GM21360 (cell line): ENCODE measurements at regions not wholly inside any gene's neighbourhood (a gene's known extent, or its start where the extent isn't known, plus 50 kb on each side); places are given as distances from the start of the nearest gene placed in this dataset.
"Not testable (repeated sequence)": the region's sequence is repeated elsewhere in the genome, so short reads cannot be mapped to it uniquely, and the experiment has no call there.

Experiments
- ATAC-seq: cut with Tn5 transposase; IDR thresholded peaks from one replicate; pipeline ENCODE4 v1.9.1; 2021; ENCODE audit warnings: mild to moderate bottlenecking, moderate library complexity; ENCODE audit not compliant: unreplicated experiment

DNA sequence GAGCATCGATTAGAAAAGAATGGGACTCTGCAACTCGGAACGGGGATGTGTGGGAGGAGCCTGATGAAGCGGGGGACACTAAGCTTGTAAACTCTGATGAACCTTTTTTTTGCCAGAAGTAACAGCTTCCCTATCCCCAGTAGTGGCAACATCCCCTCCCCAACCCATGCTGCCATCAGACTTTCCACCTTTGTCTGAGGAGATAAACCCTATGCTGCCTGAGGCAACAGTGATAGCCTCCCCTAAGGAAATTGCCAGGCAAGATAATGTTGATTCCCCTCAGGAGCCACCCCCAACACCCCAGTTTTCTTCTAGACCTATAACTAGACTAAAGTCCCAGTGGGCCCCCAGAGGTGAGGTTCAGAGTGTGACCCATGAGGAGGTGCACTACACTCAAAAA is 173.7 kb downstream of the AKR1D1 start:
- no peak for ATAC-seq

DNA sequence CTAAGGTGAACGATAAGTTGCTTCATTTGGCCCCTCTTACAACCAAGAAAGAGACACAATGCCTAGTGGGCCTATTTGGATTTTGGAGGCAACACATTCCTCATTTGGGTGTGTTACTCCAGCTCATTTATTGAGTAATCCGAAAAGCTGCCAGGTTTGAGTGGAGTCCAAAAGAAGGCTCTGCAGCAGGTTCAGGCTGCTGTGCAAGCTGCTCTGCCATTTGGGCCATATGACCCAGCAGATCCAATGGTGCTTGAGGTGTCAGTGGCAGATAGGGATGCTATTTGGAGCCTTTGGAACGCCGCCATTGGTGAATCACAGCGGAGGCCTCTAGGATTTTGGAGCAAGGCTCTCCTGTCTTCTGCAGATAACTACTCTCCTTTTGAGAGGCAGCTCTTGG is 176.4 kb downstream of the AKR1D1 start:
- ATAC-seq = not testable (repeated sequence)

DNA sequence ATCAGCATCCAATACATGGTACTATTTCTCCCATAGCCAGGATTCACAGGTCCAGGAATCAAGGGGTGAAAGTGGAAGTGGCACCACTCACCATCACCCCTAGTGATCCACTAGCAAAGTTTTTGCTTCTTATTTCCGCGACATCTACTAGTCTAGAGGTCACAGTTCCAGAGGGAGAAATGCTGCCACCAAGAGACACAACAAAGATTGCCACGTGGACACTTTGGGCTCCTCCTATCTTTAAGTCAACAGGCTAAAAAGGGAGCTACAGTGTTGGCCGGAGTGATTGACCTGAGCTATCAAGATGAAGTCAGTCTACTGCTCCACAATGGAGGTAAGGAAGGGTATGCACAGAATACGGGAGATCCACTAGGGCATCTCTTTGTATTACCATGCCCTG is 178.2 kb downstream of the AKR1D1 start:
- ATAC-seq = no peak

DNA sequence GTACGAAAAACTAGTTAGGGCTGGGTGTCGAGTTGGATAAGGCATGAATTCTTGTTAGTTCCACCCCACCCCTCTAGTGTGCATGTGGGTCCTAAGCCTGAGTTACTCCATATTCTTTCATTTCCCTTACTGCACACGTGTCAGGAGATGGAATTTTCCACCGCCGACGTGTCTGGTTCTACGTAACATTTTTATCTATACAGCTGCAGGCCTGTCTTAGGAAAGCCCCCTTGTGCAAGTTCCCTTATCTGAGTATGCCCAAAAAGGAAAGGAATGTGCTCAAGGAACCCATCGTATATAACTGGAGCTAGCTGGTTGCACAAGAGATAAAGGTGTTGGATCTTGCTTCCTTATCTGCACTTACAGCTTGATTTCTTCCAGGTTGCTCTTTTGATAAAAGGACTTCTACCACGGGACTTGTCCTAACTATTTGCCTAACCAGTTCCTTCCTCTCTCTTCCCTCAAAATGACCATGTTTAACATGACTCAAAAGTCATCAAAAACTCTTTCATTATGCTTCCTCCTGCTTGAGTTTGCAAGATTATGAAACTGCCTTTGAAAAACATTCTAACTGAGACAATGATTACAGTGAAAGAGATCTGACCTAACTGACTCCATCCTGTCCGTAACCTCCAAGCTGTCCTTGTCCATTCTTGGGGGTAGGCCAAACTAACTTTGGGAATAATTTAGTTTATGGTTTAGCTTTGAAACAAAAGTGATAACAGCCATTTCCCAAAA is 181.4 kb downstream of the AKR1D1 start:
- ATAC-seq = no peak

DNA sequence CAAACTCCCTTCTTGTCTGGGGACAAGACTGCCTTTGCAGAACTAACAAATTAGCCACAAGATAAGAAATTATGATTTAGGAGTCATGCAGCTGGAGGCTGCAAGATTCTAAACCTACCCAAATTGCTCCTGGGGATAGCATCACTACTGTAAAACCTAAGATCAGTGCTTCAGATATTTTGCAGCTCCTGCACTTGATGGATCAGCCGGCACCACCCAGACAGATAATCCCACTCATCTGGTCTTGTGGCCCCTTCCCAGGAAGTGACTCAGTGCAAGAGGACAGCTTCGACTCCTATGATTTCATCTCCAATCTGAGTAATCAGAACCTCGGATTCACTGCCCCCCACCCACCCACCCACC is 181.9 kb downstream of the AKR1D1 start:
- ATAC-seq = no peak

DNA sequence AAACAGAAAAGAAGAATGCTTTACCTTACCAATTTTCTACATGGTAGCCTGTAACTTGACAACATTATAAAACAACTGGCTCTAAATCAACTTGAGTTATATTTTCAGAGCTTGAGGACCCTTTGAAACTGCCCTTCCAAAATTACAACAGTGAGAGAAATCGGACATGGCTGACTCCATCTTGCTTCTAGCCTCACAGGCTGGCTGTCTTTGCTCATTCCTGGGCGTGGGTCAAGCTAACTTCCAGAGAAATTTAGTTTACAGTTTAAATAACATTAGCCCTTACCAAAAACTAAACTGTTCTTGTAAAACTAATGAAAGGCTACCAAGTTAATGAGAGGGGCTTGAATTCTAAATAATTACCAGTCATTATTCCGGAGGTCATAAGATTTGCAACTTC is 183.4 kb downstream of the AKR1D1 start:
- no peak for ATAC-seq

DNA sequence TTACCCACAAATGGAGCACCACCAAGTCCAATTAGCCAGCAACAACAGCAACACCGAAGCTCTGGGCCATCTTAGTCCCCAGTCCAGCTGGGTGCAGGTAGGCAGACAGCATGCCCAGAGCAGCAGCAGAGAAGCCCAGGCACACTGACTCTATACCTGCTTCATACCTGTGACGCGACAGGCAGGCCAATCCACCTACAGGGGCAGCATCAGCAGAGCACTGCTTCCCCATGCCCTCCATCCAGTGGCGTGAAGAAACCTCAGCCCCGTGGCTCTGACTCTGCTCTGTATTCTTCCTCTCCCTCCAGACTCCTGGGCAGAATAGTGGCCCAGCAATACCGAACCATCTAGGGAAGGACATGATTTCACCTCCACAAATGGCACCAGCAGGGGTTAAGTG is 191.7 kb downstream of the AKR1D1 start:
- no peak for ATAC-seq

DNA sequence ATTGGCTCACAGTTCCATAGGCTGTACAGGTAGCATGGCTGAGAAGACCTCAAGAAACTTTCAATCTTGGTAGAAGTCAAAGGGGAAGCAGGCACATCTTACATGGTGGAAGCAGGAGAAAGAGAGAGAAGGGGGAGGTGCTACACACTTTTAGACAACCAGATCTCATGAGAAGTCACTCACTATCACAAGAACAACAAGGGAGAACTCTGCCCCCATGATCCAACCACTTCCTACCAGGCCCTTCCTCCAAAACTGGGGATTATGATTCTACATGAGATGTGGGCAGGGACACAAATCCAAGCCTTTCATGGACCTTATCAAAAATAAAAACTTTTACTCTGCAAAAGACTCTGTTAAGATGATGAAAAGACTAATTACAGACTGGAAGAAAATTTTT is 183.2 kb upstream of the TRIM24 start:
- no peak for ATAC-seq

DNA sequence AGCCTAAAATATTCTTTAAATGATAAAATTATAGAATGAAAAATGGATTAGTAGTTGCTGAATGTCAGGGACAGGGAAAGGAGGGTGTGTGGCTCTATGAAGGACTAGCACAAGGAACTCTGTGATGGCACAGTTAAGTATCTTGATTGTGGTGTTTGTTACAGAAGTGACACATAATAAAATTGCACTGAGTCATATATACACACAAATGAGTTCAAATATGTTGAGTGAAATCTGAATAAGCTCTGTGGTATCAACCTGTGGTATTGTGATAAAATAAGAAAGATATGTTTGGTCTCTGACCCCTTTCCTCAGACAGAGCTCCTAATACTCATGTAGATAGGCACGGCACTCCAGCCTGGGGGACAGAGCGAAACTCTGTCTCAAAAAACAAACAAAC is 181.5 kb upstream of the TRIM24 start:
- ATAC-seq = no peak

DNA sequence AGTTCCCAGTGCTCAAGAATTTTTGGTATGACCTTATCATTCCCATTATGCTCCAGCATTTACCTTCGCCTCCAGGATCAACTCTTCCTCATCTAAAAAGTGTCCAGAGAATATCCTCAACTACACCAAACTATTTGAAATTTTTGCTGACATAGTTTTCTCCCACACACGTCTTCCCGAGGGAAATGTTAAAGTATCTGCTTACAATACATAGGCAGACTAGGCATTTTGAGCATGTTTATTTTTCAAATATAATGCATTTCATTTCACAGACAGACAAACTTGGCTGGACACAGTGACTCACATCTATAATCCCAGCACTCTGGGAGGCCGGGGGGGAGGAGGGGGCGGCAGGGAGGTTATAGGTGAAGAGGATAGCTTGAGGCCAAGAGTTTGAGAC is 177.1 kb upstream of the TRIM24 start:
- no peak for ATAC-seq

DNA sequence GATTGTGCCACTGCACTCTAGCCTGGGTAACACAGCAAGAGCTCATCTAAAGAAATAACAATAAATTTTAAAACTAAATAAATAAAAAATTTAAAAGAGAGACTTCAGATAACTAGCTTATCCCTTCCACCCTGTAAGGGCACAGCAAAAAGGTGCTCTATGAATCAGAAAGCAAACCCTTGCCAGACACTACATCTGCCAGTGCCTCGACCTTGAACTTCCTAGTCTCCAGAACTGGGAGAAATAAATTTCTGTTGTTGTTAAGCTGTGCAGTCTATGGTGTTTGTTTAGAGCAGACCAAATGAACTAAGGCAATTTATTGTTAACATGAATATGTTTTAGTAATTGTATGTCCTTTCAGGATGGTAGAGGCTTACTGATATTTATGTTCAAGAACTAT is 174.9 kb upstream of the TRIM24 start:
- ATAC-seq = no peak

DNA sequence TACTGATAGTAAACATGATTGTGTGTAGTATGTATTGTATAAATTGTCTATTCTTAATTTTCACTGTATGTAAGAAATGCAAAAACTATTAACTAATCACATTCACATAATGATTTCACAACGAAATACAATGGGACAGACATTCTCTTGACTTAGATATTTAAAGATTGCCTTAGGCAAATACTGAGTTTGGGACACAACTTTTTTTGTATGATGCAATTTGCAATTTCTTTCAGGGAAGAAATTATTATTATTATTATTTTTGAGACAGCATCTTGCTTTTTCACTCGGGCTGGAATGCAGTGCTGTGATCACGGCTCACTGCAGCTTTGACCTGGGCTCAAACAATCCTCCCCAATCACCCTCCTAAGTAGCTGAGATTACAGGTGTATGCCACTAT is 173.2 kb upstream of the TRIM24 start:
- ATAC-seq = no peak

DNA sequence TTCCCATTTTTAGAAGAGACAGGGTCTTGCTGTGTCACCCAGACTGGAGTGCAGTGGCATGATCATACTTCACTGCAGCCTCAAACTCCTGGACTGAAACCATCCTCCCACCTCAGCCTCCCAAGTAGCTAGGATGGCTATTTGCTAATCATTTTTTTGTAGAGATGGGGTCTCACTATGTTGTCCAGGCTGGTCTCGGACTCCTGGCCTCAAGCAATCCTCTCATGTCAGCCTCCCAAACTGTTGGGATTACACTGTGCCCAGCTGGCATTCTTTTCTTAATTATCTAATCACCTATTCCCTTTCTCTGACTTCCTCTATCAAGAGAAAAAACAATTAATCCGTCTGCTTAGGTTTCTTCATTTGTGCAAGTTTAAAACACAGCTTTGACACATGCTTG is 172.5 kb upstream of the TRIM24 start:
- ATAC-seq = no peak

DNA sequence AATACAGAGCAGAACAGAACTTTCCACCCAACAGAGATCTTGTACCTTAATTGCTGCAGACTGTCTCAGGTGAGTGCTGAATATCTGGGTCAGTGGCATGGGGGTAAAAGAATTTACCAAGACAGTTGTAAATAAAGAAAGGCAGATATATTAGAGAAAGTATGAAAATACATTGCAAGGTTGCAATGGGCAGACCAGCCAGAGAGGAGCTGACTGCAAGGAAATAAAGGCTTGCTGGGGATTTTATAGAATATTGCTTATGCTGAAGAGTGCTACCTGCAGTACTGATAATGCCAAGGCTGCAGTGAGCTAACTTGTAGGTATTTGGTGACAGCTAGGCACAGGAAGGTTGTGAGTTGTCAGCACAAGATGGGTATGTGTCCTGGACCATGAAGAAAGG is 171.0 kb upstream of the TRIM24 start:
- no peak for ATAC-seq

DNA sequence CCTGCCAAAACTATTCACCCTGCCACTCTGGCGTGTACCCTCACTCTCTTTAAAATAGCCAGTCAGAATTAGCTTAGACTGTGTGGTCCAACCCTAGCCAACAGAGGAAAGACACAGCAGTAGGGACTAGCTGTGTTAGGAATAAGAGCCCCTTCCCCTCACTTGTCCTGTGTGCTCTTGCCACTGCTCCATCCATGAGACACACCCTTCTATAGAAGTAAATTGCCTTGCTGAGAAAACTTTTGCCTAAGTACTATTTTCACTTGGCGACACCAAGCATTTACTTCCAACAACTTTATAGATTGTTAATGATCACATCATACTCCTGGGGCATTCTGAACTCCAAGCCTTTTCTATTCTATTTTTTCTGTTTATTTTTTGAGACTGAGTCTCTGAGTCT is 170.2 kb upstream of the TRIM24 start:
- ATAC-seq = no peak

DNA sequence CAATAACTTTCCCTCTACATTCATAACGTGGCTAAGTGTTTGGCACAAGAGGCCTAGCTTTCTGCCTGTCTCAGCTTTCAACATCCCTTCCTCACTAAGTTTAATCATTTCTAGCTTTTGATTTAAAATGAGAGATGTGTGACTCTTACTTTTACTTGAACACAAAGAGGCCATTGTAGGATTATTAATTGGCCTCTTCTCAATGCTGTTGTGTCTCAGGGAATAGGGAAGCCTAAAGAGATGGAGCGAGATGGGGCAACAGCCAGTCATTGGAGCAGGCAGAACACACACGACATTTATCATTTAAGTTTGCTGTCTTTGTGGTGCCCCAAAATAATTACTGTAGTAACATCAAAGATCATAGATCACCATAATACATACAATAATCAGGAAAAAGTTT is 167.1 kb upstream of the TRIM24 start:
- no peak for ATAC-seq

DNA sequence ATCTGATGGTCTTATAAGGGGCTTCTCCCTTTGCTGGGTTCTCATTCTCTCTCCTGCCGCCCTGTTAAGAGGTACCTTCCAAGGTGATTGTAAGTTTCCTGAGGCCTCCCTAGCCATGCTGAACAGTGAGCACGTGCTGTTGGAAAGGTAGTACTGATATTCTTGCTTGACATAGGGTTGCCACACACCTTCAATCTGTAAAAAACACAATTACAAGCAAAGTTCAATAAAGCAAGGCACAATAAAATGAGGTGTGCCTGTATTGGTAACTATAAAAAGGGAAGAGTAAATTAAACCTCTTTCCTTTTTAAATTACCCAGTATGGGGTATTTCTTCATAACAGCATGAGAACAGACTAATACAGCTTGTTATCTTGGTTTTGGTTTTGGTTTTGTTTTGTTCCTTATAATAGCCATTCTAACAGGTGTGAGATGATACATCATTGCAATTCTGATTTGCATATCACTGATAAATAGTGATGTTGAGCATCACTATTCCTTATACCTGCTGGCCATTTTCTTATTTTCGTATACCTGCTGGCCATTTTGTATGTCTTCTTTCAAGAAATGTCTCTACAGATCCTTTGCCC is 164.9 kb upstream of the TRIM24 start:
- ATAC-seq = no peak

DNA sequence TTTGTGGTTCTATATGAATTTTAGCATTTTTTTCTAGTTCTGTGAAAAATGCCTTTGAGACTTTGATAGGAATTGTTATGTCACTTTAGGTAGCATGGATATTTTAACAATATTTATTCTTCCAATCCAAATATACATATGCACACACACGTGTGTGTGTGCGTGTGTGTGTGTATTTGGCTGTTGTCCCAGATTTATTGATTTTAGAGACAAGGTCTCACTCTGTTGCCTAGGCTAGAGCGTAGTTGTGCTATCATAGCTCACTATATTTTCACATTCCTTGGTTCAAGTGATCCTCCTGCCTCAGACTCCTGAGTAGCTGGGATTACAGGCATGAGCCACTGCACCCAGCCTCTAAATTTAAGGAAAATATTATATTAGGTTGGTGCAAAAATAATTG is 162.5 kb upstream of the TRIM24 start:
- no peak for ATAC-seq

DNA sequence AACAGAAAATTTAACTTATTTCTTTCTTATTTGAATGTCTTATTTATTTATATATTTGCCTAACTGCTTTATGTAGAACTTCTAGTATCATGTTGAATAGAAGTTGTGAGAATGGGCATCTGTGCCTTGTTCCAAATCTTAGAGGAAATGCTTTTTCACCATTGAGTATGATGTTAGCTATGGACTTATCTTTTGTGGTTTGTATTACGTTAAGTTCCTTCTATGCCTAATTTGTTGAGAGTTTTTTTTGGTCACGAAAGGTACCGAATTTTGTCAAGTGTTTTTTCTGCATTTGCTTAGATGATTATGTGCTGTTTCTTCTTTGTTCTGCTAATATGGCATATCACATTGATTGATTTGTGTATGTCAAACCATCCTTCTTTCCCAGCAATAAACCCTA is 161.0 kb upstream of the TRIM24 start:
- ATAC-seq = no peak

DNA sequence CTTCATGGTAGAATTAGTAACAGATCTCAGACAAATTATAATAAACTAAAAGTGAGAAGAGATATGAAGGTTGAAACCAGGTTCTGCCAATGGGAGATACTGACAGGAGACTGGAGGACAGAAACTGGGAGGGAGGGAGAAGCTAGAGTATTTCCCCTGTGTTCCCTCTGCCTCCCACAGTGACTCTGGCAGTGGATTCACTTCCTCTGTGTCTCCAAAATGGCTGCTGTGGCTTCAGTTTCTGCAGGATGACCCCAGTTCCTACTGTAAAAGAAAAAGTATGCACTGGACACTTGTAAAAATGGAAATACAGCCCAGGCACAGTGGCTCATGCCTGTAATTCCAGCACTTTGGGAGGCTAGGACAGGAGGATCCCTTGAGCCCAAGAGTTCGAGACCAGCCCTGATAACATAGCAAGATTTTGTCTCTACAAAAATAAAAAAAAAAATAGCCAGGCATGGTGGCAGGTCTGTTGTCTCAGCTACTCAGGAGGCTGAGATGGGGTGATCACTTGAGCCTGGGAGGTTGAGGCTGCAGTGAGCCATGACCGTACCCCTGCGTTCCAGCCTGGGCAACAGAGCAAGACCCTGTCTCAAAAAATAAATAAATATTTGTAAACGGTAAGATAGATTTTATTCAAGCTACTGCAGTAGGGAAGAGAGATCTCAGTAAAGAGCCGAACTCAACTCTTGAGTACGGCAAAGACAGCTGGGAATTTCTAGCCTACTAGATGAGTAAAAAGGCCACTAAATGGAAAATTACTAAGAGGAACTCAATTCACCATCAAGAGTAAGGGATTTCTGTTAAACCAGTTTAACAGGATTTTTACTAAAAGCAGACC is 156.6 kb upstream of the TRIM24 start:
- no peak for ATAC-seq

DNA sequence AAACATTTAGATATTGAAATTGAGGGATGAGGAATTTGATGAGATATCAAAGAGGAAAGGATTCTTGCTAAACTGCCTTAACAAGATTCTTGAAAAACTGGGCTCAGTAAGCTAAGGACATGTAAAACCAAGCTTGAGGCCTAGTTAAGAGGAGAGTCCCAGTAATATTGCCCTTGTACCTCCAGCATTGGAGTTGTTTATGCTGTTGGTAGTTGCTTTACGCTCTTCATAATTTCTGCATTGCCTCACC is 156.1 kb upstream of the TRIM24 start:
- ATAC-seq = no peak

DNA sequence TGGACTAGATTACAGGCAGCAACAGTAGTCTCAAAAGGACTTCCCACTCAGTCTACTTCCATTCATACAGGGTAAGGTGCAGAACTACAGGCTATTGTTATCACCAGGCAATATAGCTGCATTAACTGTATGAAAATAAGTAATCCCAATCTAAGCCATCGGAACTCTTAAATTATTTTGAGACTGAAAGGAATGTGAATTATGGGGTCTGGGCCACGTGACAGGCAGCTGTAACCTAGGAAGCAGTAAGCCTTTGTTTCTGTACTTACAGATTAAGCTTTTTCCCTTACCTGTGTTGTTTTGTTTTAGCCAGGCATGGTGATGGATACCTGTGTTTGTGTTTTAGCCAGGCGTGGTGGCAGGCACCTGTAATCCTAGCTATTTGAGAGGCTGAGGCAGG is 152.4 kb upstream of the TRIM24 start:
- no peak for ATAC-seq

DNA sequence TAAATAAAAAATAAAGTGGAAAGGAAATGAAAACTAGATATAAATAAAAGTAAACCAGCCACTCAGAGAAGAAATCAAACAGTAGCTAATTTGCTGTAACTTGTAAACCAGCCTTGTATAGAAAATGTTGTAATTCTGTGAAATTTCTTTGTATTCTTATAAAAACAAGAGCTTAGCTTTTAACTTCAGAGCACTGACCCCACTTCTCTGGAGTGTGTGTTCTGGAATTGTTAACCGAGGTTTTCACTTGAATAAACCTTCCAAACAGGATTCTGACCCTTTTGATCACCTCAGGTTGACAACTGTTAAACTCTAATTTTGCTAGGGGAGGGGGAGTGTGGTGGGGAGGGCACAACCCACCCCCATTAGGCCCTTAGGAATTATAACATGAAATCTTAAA is 151.9 kb upstream of the TRIM24 start:
- no peak for ATAC-seq
